IMR-90 (cell line): ENCODE measurements at regions not wholly inside any gene's neighbourhood (a gene's known extent, or its start where the extent isn't known, plus 50 kb on each side); places are given as distances from the start of the nearest gene placed in this dataset.

Source experiments
- POLR2A ChIP-seq: IDR thresholded peaks from 2 replicates; pipeline ENCODE4 v1.6.1; 2012; ENCODE audit warnings: mild to moderate bottlenecking, low read depth, low read length
- TF ChIP-seq, protein P1 (sequence below): conservative IDR thresholded peaks from 2 replicates; pipeline ENCODE4 v1.5.1; 2012; ENCODE audit warnings: mild to moderate bottlenecking, low read depth, low read length, improper control_type of control experiment

DNA sequence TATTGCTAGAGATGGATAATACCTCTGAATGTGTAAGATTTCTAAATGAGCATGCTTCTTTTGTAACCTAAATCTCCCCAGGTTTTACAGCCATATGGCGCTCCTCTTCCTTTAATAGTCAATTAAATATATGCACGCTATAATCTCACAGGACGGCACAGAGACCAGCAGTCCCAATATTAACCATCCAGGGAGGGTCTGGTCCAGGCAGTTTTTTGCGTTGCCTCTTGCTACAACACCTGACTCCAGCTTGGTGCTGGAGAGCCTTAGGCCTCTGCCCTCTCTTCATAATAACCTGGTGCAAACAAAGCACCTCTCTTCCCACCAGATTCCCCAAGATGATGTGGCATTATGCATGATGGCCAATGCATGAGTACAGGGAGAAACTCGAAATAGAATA, 183.4 kb downstream of the LY86 start:
- TF ChIP-seq, protein P1, sequence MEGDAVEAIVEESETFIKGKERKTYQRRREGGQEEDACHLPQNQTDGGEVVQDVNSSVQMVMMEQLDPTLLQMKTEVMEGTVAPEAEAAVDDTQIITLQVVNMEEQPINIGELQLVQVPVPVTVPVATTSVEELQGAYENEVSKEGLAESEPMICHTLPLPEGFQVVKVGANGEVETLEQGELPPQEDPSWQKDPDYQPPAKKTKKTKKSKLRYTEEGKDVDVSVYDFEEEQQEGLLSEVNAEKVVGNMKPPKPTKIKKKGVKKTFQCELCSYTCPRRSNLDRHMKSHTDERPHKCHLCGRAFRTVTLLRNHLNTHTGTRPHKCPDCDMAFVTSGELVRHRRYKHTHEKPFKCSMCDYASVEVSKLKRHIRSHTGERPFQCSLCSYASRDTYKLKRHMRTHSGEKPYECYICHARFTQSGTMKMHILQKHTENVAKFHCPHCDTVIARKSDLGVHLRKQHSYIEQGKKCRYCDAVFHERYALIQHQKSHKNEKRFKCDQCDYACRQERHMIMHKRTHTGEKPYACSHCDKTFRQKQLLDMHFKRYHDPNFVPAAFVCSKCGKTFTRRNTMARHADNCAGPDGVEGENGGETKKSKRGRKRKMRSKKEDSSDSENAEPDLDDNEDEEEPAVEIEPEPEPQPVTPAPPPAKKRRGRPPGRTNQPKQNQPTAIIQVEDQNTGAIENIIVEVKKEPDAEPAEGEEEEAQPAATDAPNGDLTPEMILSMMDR: no peak
- no peak for TF ChIP-seq POLR2A
